ENCODE measurements at regions not wholly inside any gene's neighbourhood (a gene's known extent, or its start where the extent isn't known, plus 50 kb on each side); places are given as distances from the start of the nearest gene placed in this dataset.

- DNase-seq = no peak
- Histone ChIP-seq H3K4ac (ENCODE audit: low read depth, low read length) (no peak overlapping the region), H3K56ac (ENCODE audit: insufficient read length, low read depth, low read length) (no peak overlapping the region), H3K14ac (ENCODE audit: insufficient read depth, low read length) (no peak overlapping the region), H3K23ac (ENCODE audit: insufficient read length, low read depth, low read length) (no peak overlapping the region), H4K20me1 (ENCODE audit: control insufficient read depth, insufficient read depth, insufficient read length) (no peaks in the 10 kb centered on the region), H4K91ac (ENCODE audit: insufficient read length, low read depth, low read length) (no peak overlapping the region), H3K79me1 (ENCODE audit: insufficient read depth, low read depth, low read length, poor library complexity, severe bottlenecking) (no peaks in the 10 kb centered on the region), H3K23me2 (ENCODE audit: insufficient read length, low read depth, low read length, poor library complexity, severe bottlenecking) (no peaks in the 10 kb centered on the region), H3K27ac (ENCODE audit: insufficient read length, low read depth, low read length) (no peak overlapping the region), H2AK5ac (ENCODE audit: insufficient read length, low read length) (no peak overlapping the region), H3K9ac (ENCODE audit: extremely low read depth, insufficient read length, low read length) (no peak overlapping the region), H2BK20ac (ENCODE audit: low read depth, low read length, poor library complexity, severe bottlenecking) (no peak overlapping the region), H3K9me3 (ENCODE audit: control insufficient read depth, low read depth, low read length) (no peaks in the 10 kb centered on the region), H2BK120ac (ENCODE audit: low read depth, low read length, poor library complexity, severe bottlenecking) (no peak overlapping the region), H3T11ph (ENCODE audit: low read length) (no peak overlapping the region), H3K4me1 (ENCODE audit: insufficient read depth, low read length) (peaks cover 4% of the 10 kb centered on the region; the same call in 1 of the 2 replicates), H3K18ac (ENCODE audit: insufficient read length, low read depth, low read length) (no peak overlapping the region), H3K27me3 (ENCODE audit: insufficient read depth, low read length) (no peaks in the 10 kb centered on the region), H4K5ac (ENCODE audit: insufficient read length, low read depth, low read length) (no peak overlapping the region), H3K79me2 (ENCODE audit: insufficient read depth, low read length) (no peaks in the 10 kb centered on the region), H3K4me2 (ENCODE audit: insufficient read depth, insufficient read length, low read length) (peak overlapping the region; percentile 21), H2BK15ac (ENCODE audit: low read depth, low read length) (no peak overlapping the region), H2AFZ (ENCODE audit: low read length) (no peak overlapping the region), H2BK12ac (ENCODE audit: insufficient read length, low read depth, low read length) (no peak overlapping the region), H2BK5ac (ENCODE audit: insufficient read length, low read length) (no peak overlapping the region), H4K8ac (replicated peaks; ENCODE audit: insufficient read length, low read depth, low read length) (no peak overlapping the region)
- no peak for TF ChIP-seq CTCF (conservative IDR thresholded peaks at IDR 0.05)
- Mint-ChIP-seq H3K36me3 (ENCODE audit: insufficient read depth in 1 of 3, low read depth in 3 of 3) (peaks cover 5 to 25% (median 12%) of the 10 kb centered on the region in 3 experiments), H3K27ac (0 out of 7 replicates have a peak overlapping the region, but pooled peaks of 2 of the 3 experiments have one; percentile 12 to 69), H3K4me3 (no peak overlapping the region; a peak in 1 of 5 replicates), H3K27me3 (ENCODE audit: low read depth) (no peaks in the 10 kb centered on the region), H3K9me3 (peaks cover 17 to 21% of the 10 kb centered on the region in 2 experiments), H3K4me1 (peaks cover 11 to 15% of the 10 kb centered on the region in 2 experiments)
Observed at GRCh38 chr21:30014886-30015285, 75.1 kb upstream of the GRIK1 start.

Data from H9 (cell line).